Body of pancreas (tissue), 4 donors: ENCODE measurements at regions not wholly inside any gene's neighbourhood (a gene's known extent, or its start where the extent isn't known, plus 50 kb on each side); places are given as distances from the start of the nearest gene placed in this dataset.

Experiments used
- ATAC-seq: fragments of 150-250 bp; one replicate; pipeline ENCODE4 v1.9.1; 2016
- DNase-seq, 4 donors: peaks; one replicate each; pipeline ENCODE4 v3.0.0-alpha.2; 2019
- H3K27ac ChIP-seq, 4 donors: fragments of 200-600 bp; sonication (generic); 1 replicate in 3 of 4; 2 replicates in 1 of 4; pipeline versions ENCODE4 v1.5.1 to v1.6.1; 2016 to 2019; ENCODE audit warnings: mild to moderate bottlenecking in 1 of 4, mixed read lengths in 1 of 4, moderate library complexity in 1 of 4
- H3K27me3 ChIP-seq, 2 donors: fragments of 200-600 bp; sonication (generic); one replicate each; pipeline ENCODE4 v1.6.0; 2016; ENCODE audit warnings: mild to moderate bottlenecking in 1 of 2
- H3K36me3 ChIP-seq, 2 donors: fragments of 200-600 bp; sonication (generic); replicated peaks in 1 of 2; 2 replicates each; pipeline ENCODE4 v1.5.1; 2016; ENCODE audit warnings: low read depth in 2 of 2; ENCODE audit not compliant: insufficient read depth in 1 of 2
- H3K4me1 ChIP-seq: fragments of 200-600 bp; sonication (generic); one replicate; pipeline ENCODE4 v1.6.0; 2016
- H3K4me3 ChIP-seq, 2 donors: fragments of 200-600 bp; sonication (generic); 1 replicate in 1 of 2; 2 replicates in 1 of 2; pipeline ENCODE4 v1.5.1; 2016 to 2019
- H3K9me3 ChIP-seq, 3 donors: fragments of 200-600 bp; sonication (generic); 1 replicate in 2 of 3; 2 replicates in 1 of 3; pipeline ENCODE4 v1.5.1; 2016
- CTCF ChIP-seq, 7 experiments: fragments of 450-650 bp in 4 of 7; fragments of 200-600 bp in 3 of 7; sonication (generic) in 3 of 7; IDR thresholded peaks; one replicate each; pipeline ENCODE4 v1.5.1; 2016 to 2019; ENCODE audit warnings: antibody characterized with exemption in 7 of 7
- POLR2A ChIP-seq, 3 donors: fragments of 450-650 bp; IDR thresholded peaks; one replicate each; pipeline ENCODE4 v1.6.1; 2016; ENCODE audit warnings: antibody characterized with exemption in 3 of 3, mild to moderate bottlenecking in 2 of 3
- WGBS, 2 donors: methylation state at CpG; one replicate each; pipeline ENCODE4 v1.1.5; 2017; 5-methylcytosine and 5-hydroxymethylcytosine counted together
- intact Hi-C: fragments of 100-400 bp; cut with DNase I; formaldehyde crosslinking; loops from one replicate; pipeline ENCODE4 v1.15.1; 2023

GRCh38 chr3:135907422-135908165 is 57.9 kb upstream of the PPP2R3A start:
- Histone ChIP-seq H3K4me3 (no peak overlapping the region), H3K4me1 (no peaks in the 10 kb centered on the region), H3K9me3 (no peaks in the 10 kb centered on the region), H3K36me3 (no peaks in the 10 kb centered on the region), H3K27me3 (no peaks in the 10 kb centered on the region), H3K27ac (no peak overlapping the region)
- no peak for ATAC-seq
- intact Hi-C loops: no loop called here
- TF ChIP-seq POLR2A (IDR thresholded peaks at IDR 0.05): no peak
- TF ChIP-seq CTCF (IDR thresholded peaks at IDR 0.05): no peak
- DNase-seq: no peak
- 53 to 56% methylated on average over 3 of the region's 3 CpGs for WGBS, 2 donors

- Histone ChIP-seq H3K36me3 (no peaks in the 10 kb centered on the region), H3K4me1 (no peaks in the 10 kb centered on the region), H3K4me3 (no peak overlapping the region), H3K9me3 (no peaks in the 10 kb centered on the region), H3K27ac (no peak overlapping the region), H3K27me3 (no peaks in the 10 kb centered on the region)
- 93 to 94% methylated on average over 6 to 7 of the region's 7 CpGs for WGBS, 2 donors
- no peak for ATAC-seq
- TF ChIP-seq POLR2A (IDR thresholded peaks at IDR 0.05) (no peak), CTCF (IDR thresholded peaks at IDR 0.05) (no peak)
- DNase-seq: peak in 1 of 4 donors; percentile 11
- intact Hi-C loops: no loop called here
Observed at GRCh38 chr3:135908225-135908624, 57.3 kb upstream of the PPP2R3A start.

GRCh38 chr3:135908737-135909136 is 56.8 kb upstream of the PPP2R3A start:
- H3K9me3 ChIP-seq: no peaks in the 10 kb centered on the region
- H3K4me3 ChIP-seq: no peak overlapping the region
- intact Hi-C loops: no loop called here
- H3K4me1 ChIP-seq: no peaks in the 10 kb centered on the region
- H3K36me3 ChIP-seq: no peaks in the 10 kb centered on the region
- no peak for DNase-seq
- 94 to 100% methylated on average over 1 of the region's 1 CpG for WGBS, 2 donors
- H3K27ac ChIP-seq: no peak overlapping the region
- no peak for TF ChIP-seq POLR2A (IDR thresholded peaks at IDR 0.05)
- no peak for TF ChIP-seq CTCF (IDR thresholded peaks at IDR 0.05)
- H3K27me3 ChIP-seq: no peaks in the 10 kb centered on the region
- no peak for ATAC-seq

GRCh38 chr3:135911110-135911509 is 54.4 kb upstream of the PPP2R3A start:
- intact Hi-C loops: no loop called here
- no peaks in the 10 kb centered on the region for H3K36me3 ChIP-seq
- H3K9me3 ChIP-seq: no peaks in the 10 kb centered on the region
- ATAC-seq (no peak), DNase-seq (no peak)
- H3K4me1 ChIP-seq: no peaks in the 10 kb centered on the region
- H3K27ac ChIP-seq: no peak overlapping the region
- no peak overlapping the region for H3K4me3 ChIP-seq
- H3K27me3 ChIP-seq: no peaks in the 10 kb centered on the region
- TF ChIP-seq POLR2A (IDR thresholded peaks at IDR 0.05) (no peak), CTCF (IDR thresholded peaks at IDR 0.05) (no peak)
- 60 to 92% methylated on average over 2 of the region's 2 CpGs for WGBS, 2 donors

- Histone ChIP-seq H3K9me3 (no peaks in the 10 kb centered on the region), H3K27me3 (no peaks in the 10 kb centered on the region), H3K27ac (no peak overlapping the region), H3K4me3 (no peak overlapping the region), H3K4me1 (peaks cover 7% of the 10 kb centered on the region), H3K36me3 (no peaks in the 10 kb centered on the region)
- ATAC-seq: no peak
- DNase-seq: no peak
- WGBS, 2 donors: 57 to 63% methylated on average over 2 of the region's 2 CpGs
- TF ChIP-seq POLR2A (IDR thresholded peaks at IDR 0.05) (no peak), CTCF (IDR thresholded peaks at IDR 0.05) (no peak)
- intact Hi-C loops: no loop called here
Observed at GRCh38 chr3:135915206-135915605, 50.3 kb upstream of the PPP2R3A start.
